ENCODE measurements at regions not wholly inside any gene's neighbourhood (a gene's known extent, or its start where the extent isn't known, plus 50 kb on each side); places are given as distances from the start of the nearest gene placed in this dataset.
"Not testable (repeated sequence)": the region's sequence is repeated elsewhere in the genome, so short reads cannot be mapped to it uniquely, and the experiment has no call there.

DNA sequence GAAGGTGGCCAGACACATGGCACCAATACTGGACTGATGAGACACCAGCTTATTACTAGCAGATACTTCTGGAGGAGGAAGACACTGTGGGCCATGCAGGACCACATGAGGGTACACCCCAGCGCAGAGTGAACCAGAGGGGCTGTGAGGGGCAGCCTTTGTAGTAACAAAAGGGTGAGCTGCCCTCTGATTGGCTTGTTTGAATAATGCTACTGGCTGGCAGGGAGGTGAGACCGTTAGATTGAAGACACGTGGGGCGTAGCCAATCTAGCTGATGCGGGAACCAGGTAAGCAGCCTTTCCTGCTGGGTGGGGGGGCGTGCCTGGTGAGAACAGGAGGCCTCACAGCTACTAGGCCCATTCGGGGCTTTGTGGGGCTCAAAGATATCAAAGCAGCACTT lies 102.8 kb upstream of the SEC14L1 start:
- DNase-seq (ENCODE audit: low spot score) = no peak

DNA sequence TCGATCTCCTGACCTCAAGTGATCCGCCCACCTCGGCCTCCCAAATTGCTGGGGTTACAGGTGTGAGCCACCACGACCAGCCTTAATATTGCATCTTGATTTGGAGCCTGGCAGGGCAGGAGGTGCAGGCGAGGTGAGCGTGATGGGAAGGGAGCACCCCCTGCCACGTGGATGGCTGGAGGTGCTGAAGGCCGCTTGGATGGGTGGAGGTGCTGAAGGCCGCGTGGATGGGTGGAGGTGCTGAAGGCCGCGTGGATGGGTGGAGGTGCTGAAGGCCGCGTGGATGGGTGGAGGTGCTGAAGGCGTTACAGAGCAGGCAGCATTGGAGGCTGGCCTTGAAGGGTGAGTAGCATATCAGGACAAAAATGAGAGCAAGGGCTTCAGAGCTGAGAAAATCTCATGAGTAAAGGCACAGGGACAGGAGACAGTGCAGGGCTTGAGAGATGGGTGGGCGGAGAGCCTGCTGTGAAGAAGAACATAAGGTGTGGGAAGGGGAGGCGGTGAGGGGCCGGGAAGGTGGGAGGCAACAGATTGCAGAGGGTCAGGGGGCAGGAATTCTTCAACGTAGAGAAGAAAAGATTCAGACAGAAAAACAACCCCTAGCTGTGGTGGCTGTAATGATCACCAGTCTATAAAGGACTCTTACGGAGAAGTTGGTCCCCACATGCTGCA lies 101.7 kb upstream of the SEC14L1 start:
- no peak for DNase-seq (ENCODE audit: low spot score)

DNA sequence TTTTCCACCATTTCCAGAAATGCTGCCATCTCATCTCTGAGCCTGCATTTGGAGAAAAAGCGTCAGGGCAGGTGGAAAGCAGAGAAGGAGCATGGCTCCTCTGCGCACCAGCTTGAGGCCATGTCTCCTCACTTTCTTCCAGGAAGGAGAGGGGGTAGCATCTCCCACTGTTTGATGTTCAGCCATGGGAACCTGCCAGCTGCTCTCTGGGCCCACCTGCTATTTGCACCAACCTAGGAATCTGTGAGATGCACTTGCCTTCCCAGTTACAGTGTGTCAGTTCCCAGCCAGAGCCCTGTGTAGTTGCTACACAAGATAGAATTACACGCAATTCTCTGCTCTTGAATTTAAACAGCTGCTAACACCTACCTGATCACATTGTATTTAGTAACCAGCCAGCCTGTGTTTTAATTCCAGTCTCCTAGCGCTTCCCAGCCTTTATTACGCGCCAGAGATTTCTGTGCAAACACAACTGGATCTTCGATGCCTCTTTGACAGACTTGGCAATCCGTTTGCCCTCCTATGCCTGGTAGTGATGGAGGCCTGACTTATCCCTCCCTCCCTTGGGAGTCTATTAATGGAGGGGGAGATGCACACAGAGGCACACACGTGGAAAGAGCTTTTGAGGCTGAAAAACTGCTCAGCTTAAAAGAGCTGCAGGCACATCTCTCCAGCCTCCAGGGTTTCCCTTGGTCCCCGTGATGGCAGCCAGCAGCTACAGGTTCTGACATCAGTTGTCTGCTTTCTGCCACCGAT lies 98.1 kb upstream of the SEC14L1 start:
- DNase-seq (ENCODE audit: low spot score) = no peak

DNA sequence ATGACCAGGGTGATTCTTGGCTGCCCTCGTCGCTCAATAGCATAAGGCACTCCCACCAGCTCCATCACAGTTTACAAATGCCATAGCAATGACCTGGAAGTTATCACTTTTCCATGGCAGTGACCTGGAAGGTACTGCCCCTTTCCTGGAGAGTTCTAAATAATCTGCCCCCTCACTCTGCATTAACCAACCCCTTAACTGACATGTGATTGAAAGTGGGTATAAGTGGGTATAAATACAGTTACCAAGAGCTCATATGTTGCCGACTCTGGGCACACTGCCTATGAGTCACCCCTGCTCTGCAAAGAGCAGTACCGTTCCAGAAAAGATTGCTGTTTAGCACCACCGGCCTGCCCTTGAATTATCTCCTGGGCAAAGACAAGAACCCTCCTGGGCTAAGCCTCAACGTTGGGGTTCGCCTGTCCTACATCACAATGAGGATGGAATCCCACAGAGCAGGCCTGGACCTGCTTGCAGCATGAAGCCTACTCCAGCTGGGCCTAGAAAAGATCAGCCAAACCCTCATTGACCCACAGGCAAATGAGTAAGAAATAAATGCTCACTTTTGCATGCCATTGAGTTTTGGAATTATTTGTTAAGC lies 95.2 kb upstream of the SEC14L1 start:
- DNase-seq (ENCODE audit: low spot score) = no peak

DNA sequence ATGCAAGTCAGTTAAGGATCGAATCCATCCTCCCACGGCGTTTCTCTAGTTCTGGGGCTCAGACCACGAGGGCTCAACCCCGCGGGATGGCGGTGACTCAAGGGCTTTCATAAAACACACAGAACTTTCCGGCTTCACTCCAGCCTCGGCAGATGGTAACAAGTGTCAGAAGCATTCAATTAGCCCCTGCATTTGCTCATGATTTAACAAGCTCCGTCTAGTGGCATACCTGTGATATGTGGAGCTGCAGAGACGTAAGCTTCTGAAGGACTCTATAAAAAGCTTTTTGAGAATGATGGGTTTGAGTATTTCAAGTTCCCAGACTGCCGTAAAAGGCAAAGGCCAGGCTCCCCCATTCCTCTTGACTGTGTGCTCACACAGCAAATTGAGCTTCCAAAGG lies 91.3 kb upstream of the SEC14L1 start:
- DNase-seq (ENCODE audit: low spot score) = no peak

DNA sequence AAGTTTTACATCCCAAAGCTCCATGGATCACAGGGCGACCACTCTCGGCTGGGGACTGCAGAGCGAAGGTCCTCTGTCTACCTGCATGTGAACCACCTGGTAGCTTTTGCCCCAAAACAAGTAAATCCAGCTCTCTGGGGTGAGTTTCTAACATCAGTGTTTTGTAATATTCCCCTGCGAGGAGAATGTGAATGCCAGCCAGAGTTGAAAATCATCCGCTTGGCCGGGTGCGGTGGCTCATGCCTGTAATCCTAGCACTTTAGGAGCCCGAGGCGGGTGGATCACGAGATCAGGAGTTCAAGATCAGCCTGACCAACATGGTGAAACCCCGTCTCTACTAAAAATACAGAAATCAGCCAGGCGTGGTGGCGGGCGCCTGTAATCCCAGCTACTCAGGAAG lies 89.9 kb upstream of the SEC14L1 start:
- DNase-seq (ENCODE audit: low spot score) = not testable (repeated sequence)

DNA sequence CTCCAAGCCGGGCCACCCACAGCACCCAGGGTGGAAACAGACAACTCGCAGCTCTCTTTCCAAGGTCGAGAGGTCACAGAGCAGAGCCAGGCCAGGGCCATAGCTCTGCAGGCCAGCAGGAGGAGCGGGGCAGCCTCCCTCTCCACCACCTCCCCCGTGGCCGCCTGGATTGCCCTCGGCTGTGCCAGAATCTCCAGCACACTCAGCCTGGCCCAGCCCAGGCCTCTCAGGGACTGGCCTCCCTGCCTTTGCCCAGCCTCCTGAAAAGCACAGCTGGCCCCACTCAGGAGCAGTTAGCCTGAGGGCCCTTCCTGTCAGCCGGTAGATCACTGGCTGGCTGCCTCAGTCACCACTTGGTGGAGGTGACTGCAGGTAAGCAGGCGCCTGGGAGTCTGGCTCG lies 85.8 kb upstream of the SEC14L1 start:
- DNase-seq (ENCODE audit: low spot score) = no peak

DNA sequence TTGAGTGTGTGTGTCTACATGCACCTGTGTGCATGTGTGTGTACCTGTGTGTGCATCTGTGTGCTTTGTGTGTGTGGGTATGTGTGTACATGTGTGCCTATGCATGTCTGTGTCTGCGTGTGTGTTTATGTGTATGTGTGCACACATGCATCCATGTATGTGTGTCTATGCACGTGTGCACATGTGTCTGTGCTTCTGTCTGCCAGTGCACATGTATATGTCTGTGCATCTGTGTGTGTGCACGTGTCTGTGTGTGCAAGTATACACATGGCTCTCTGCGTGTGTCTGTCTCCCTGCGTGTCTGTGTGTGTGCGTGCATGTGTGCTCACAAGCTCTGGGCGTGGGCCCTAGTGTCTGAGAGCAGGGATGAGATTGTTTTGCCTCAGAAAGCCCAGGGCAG lies 85.3 kb upstream of the SEC14L1 start:
- no peak for DNase-seq (ENCODE audit: low spot score)

DNA sequence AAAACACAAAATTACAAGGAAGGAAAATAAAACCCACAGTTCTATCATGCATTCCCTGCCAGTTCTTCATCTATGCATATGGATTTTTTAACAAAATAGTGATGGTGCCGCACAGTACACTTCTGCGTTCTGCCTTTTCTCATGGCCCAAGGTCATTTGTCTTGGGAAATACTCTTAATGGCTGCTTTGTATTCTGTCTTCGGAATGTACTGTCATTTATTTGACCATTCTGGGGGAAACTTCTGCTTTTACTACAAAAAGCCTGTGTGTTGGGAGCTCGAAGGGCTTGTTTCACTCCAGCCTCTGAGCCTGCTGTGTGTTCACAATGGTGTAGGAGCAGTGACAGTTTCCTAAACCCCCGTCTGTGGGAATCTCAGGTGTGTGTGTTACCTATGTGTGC lies 82.8 kb upstream of the SEC14L1 start:
- no peak for DNase-seq (ENCODE audit: low spot score)

DNA sequence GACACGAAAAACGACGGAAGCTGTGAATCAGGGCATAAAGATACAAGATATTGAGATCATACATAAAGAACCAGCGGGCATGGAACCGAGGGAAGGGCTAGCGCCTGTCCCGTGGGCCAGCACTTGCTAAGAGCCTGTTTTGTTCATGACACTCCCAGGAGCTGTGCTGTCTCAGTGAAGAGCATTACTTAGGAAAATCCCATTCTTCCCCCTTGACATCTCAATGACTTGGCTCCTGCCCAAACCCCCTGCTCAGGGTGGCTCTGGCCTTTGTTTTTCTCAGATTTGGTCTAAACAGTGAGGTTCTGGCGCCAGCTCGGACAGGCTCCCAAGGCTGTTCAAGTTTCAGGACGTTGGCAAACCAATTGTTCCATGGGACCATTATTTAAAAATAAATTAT lies 79.1 kb upstream of the SEC14L1 start:
- DNase-seq (ENCODE audit: low spot score) = no peak

DNA sequence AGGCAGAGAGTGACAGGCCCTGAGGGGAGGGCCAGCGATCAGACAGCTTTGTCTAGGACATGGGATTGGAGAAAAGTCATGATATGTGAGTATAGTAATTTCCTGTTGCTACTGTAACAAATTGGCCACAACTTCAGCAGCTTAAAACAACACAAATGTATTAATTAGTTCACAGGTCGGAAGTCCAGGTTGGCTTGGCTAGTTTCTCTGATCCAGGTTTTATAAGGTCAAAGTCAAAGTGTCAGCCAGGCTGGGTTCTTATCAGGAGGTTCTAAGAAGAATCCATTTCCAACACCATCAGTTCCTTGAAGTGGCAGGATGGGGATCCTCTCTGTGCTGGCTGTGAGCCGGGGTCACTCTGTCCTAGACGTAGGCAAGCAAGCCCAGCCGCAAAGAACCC lies 76.2 kb upstream of the SEC14L1 start:
- no peak for DNase-seq (ENCODE audit: low spot score)

DNA sequence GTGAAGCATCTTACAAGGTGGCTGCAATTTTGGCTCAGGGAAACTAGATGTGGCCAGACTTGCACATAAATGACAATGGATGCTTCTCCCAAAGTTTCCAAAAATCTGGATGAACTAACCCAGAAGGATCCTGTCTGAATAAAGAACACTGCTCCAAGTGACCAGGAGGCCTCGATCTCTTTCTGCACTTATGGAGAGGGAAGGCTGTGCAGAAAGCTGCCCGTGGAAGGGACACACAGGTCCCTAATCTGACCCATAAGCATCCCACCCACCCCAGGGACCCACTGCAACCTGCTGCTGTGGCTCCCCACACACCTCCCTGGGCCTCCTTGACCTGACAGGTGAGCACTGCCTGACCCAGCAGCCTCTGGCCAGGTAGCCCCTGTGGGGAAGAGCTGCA lies 74.6 kb upstream of the SEC14L1 start:
- no peak for DNase-seq (ENCODE audit: low spot score)

DNA sequence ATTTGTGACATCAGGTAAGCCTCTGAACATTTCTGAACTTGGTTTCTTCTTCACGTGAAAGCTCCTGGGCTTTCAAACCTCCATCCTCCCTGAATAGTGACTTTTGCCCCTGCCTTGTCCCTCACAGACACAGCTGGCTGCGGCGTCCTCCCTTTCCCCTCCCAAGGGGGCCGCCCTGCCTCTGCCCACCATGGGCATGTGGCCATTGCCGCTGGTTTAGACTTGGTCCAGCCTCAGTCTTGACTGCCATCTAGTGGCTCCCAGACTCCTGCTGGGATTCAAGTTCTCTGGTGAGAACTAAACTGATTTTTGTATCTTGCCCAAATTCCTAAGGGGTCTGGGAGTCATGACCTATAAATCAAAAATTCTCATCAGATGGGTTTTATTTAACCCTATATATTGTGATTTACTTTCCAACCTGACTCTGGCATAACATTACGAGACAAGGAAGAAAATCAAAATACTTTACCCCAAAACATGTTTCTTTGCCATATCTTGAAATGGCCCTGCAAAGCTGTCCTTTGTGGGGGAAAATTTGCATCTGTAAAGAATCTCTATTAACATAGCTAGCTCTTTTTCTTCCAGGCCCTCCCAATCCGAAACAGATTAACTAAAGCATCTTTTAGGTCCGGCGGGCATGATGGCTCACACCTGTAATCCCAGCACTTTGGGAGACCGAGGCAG lies 73.9 kb upstream of the SEC14L1 start:
- DNase-seq (ENCODE audit: low spot score) = peak; percentile 48

DNA sequence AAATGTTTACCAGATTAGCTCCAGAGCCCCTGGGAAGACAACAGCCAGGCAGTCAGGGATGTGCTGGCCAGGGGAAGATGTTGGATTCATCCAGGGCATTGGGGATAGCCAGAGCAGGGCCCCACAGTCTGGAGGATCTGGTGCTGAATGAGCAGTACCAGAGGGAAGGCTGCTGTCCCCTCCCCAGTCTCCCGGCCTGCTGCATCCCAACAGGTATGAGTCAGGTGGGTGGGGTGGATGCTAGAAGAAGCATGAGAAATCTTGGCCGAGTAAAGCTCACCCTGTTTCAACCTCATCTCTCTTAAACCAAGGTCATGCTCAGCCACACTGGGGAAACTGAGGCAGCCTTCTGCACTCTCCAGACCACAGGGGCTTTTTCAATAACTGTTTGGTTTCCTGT lies 71.9 kb upstream of the SEC14L1 start:
- no peak for DNase-seq (ENCODE audit: low spot score)

DNA sequence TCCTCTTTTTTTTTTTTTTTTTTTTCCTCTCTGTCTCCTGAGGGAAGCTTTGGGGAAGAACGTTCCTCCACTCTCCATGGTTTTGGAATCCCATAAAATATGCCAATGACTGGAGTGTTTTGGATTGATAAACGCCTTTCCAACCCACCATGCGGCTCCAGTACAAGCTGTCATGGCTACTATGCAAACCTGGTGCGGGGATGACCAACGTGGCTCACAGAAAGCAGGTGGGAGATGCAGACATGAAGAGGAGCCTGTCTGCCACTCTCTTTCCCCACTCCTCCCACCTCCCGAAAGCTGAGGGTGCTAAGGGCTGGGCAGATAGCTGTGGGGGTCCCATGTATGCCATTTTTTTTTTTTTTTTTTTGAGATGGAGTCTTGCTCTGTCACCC lies 69.9 kb upstream of the SEC14L1 start:
- no peak for DNase-seq (ENCODE audit: low spot score)

DNA sequence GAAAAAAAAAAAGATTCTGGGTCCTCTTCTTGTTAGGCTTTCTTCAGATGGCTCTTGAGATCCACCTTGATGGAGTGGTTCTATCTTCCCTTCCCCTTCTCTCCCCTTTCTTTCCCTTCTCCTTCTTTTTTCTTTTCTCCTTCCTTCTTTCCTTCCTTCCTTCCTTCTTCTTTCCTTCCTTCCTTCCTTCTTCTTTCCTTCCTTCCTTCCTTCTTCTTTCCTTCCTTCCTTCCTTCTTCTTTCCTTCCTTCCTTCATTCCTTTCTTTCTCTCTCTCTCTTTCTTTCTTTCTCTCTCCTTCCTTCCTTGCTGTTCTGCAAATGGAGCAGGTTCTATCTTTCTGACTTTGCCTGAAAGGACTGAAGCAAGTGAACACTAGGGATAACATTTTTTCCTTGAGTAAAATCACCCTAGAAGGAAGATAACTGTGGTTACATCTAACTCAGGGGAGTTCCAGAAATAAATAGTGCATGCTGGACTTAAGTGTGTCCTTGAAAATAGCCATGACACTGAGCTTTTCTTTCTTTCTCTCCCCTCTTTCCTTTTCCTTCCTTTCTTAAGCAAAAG lies 68.8 kb upstream of the SEC14L1 start:
- no peak for DNase-seq (ENCODE audit: low spot score)

DNA sequence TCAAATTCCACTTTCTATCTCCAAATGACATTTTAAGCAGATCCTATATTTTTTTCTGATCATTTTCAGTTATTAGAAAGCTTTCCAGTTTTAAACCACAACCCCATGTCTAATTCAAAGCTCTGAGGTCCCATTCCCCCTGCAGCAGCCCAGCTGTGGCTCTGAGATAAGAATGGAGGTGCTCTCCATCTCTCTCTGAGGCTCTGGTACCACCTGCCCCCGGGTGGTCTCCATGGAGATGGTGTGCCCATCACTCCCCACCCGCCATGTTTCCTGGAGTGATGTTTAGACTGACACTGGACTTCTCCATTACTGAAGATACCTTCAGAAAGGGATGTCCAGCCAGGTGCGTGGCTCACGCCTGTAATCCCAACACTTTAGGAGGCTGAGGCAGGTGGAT lies 68.1 kb upstream of the SEC14L1 start:
- no peak for DNase-seq (ENCODE audit: low spot score)

DNA sequence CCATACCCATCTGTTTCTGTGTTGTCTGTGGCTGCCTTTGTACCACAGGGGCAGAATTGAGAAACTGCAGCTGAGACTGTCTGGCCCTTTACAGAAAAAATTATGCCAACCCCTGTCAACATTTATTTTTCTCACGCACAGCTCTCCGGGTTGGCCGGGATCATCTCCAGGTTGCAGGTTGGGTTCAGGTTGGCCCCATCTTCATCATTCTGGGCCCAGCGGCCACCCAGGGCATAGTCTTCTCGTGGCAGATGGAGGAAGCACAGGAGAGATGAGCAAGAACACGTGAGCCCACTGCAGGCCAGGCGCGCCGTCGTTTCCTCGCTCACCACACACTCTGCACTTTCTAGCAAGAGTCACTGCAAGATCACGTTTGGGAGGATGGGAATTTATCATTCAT lies 66.1 kb upstream of the SEC14L1 start:
- DNase-seq (ENCODE audit: low spot score) = no peak

DNA sequence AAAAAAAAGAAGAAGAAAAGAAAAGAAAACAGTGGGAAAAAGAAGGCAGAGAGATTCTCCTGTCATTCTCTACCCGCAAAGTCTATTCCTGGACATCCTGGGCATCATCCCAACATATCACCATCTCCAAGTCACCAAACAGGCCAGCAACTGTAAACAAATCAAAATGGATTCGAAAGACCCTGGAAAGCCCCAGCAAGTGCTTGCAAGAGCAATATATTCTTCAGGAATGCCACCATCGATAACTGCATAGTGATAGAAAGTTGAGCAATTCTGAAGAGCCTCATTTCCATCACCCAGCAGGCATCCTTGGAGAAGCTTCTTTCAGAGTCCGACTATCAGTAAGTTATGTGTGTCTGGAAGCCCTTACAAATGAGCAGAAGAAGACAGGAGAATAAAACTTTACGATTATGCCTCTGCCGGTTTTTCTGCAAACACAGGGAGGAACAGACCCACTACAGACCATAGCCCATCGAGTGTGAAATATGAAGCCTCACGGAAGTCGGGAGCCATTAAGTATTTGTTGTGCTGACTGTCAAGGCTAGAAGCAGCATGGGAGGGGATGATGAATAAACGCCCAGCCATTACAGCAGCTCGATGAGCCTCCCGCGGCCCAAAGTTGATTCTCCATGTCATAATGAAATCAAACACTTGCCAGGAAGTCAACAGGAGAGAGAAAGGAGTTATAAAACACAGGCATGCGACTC lies 64.5 kb upstream of the SEC14L1 start:
- no peak for DNase-seq (ENCODE audit: low spot score)

DNA sequence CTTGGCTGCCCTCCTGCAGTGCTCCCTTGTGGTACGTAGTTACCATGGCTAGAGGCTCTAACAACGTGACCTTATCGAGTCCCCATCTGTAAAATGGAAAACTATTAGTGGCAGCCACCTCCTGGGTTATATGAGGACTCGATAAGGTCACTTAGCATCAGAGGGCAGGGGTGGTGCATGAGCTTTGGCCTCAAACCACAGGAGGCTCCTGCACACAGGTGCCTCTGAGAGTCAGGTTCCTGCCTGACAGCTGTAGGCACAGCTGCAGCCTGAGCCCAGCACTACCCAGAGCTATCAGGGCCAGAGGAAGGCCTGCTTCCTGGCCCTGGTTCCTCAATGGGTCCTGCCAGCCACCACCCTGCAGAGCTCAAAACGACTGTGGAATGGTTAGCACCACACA lies 57.2 kb upstream of the SEC14L1 start:
- no peak for DNase-seq (ENCODE audit: low spot score)

DNA sequence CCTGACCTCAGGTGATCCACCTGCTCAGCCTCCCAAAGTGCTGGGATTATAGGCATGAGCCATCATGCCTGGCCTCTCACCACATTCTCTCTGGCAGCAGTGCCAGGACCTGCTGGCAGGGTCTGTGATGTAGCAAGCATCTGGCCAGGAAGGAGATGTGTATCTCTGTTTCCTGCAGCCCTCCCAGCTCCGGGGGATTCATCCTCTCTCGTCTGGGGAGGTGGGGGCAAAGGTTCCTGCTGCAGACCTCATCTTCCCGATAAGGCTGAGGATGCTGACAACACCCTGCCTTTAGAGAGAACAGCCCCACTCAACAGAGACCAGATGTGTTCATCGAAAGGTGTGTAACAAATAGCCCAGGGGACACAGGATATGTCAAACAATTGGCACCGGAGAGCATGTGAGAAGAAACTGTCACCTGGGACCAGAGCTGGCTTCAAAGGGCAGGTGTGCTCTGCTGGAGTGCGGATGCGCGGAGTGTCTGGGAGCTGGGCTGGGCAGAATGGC lies 54.8 kb upstream of the SEC14L1 start:
- DNase-seq (ENCODE audit: low spot score) = no peak
